A549 (cell line): ENCODE measurements at regions not wholly inside any gene's neighbourhood (a gene's known extent, or its start where the extent isn't known, plus 50 kb on each side); places are given as distances from the start of the nearest gene placed in this dataset.

Experiments
- ATAC-seq, 2 experiments: fragments of 200-7000 bp in 1 of 2; fragments of >200 bp in 1 of 2; cut with Nextera tagmentation in 1 of 2; cut with Tn5 transposase in 1 of 2; 3 replicates each; pipeline versions ENCODE4 v1.8.0 to v1.9.1; 2018 to 2020; ENCODE audit warnings: mild to moderate bottlenecking in 1 of 2, moderate library complexity in 1 of 2
- CTCF ChIA-PET: fragments of 300-600 bp; sonication (Branson Sonifier 250); formaldehyde crosslinking; extraction: SDS; loops from one replicate; lab custom pipeline; 2021; ENCODE audit warnings: antibody characterized with exemption, inconsistent platforms; lab: Yijun Ruan, JAX
- POLR2A ChIA-PET: fragments of 350-600 bp; formaldehyde crosslinking; extraction: SDS; loops from one replicate; lab custom pipeline; 2021; ENCODE audit warnings: antibody characterized with exemption, inconsistent platforms; lab: Yijun Ruan, JAX
- DNase-seq, 2 experiments: peaks; one replicate each; pipeline versions ENCODE4 v3.0.0 to v3.0.0-alpha.2; 2011 to 2016; ENCODE audit warnings: low read depth in 1 of 2, low spot score in 1 of 2
- FAIRE-seq: peaks from 2 replicates; lab custom pipeline; 2011; peaks lifted over from hg19 to GRCh38; lab: Jason Lieb, UNC
- H3K27ac ChIP-seq, 2 experiments: fragments of >200 bp; sonication (Bioruptor Twin); formaldehyde crosslinking; 3 replicates each; pipeline ENCODE4 v1.5.1; 2016 to 2017
- H3K4me1 ChIP-seq: fragments of >200 bp; sonication (Bioruptor Twin); formaldehyde crosslinking; 3 replicates; pipeline ENCODE4 v1.6.1; 2016
- H3K4me2 ChIP-seq: fragments of >200 bp; sonication (Bioruptor Twin); formaldehyde crosslinking; 3 replicates; pipeline ENCODE4 v1.6.1; 2016
- H3K4me3 ChIP-seq: fragments of >200 bp; sonication (Bioruptor Twin); formaldehyde crosslinking; 3 replicates; pipeline ENCODE4 v1.5.1; 2016
- H3K9me3 ChIP-seq: fragments of >200 bp; sonication (Bioruptor Twin); formaldehyde crosslinking; 3 replicates; pipeline ENCODE4 v1.6.1; 2016
- BHLHE40 ChIP-seq: IDR thresholded peaks from 2 replicates; pipeline ENCODE4 v1.6.1; 2012; ENCODE audit warnings: low read depth, low read length, inconsistent platforms
- CBX8 ChIP-seq: fragments of 200-600 bp; sonication (generic); IDR thresholded peaks from 2 replicates; pipeline ENCODE4 v1.6.1; 2016
- CEBPB ChIP-seq, 2 experiments: fragments of >200 bp in 1 of 2; sonication (Bioruptor Twin) in 1 of 2; formaldehyde crosslinking in 1 of 2; IDR thresholded peaks; 2 replicates each; pipeline ENCODE4 v1.6.1; 2012 to 2016
- EHF ChIP-seq: fragments of 250-450 bp; sonication (Bioruptor Pico); IDR thresholded peaks from 2 replicates; pipeline ENCODE4 v1.5.0; 2020; ENCODE audit warnings: mild to moderate bottlenecking
- EHMT2 ChIP-seq: fragments of 200-600 bp; sonication (generic); IDR thresholded peaks from 2 replicates; pipeline ENCODE4 v1.6.1; 2016; ENCODE audit warnings: antibody characterized with exemption, low read depth, mild to moderate bottlenecking, moderate library complexity
- FOSB ChIP-seq: fragments of 250-450 bp; sonication (Bioruptor Pico); IDR thresholded peaks from 2 replicates; pipeline ENCODE4 v1.5.0; 2020; ENCODE audit warnings: mild to moderate bottlenecking, moderate library complexity
- GATA3 ChIP-seq: IDR thresholded peaks from 2 replicates; pipeline ENCODE4 v1.6.1; 2012; ENCODE audit warnings: borderline replicate concordance
- JUNB ChIP-seq: fragments of >200 bp; sonication (Bioruptor Twin); formaldehyde crosslinking; IDR thresholded peaks from 2 replicates; pipeline ENCODE4 v1.6.1; 2016
- MAFK ChIP-seq: fragments of 450-650 bp; IDR thresholded peaks from 2 replicates; pipeline ENCODE4 v1.6.1; 2014; ENCODE audit not compliant: partially characterized antibody
- MAZ ChIP-seq: fragments of 150-350 bp; IDR thresholded peaks from 2 replicates; pipeline ENCODE4 v1.6.1; 2014; ENCODE audit warnings: antibody characterized with exemption, low read depth, low read length, borderline replicate concordance
- NFE2L2 ChIP-seq: fragments of 150-350 bp; conservative IDR thresholded peaks from 2 replicates; pipeline ENCODE4 v1.6.1; 2014; ENCODE audit warnings: low read length
- NR3C1 ChIP-seq: fragments of >200 bp; sonication (Bioruptor Twin); formaldehyde crosslinking; IDR thresholded peaks from 3 replicates; pipeline ENCODE4 v1.6.1; 2017
- POLR2A ChIP-seq: IDR thresholded peaks from 2 replicates; pipeline ENCODE4 v1.6.1; 2012; ENCODE audit warnings: mild to moderate bottlenecking, low read length
- RCOR1 ChIP-seq: fragments of 150-350 bp; IDR thresholded peaks from 2 replicates; pipeline ENCODE4 v1.6.1; 2014; ENCODE audit warnings: antibody characterized with exemption, low read length, low read depth
- TFCP2L1 ChIP-seq: fragments of 250-450 bp; sonication (Bioruptor Pico); IDR thresholded peaks from 2 replicates; pipeline ENCODE4 v1.5.0; 2021; ENCODE audit warnings: mild to moderate bottlenecking
- TP53 ChIP-seq: fragments of 250-450 bp; sonication (Bioruptor Pico); IDR thresholded peaks from 2 replicates; pipeline ENCODE4 v1.5.0; 2021; ENCODE audit warnings: mild to moderate bottlenecking, moderate library complexity
- ZC3H11A ChIP-seq: fragments of 450-650 bp; IDR thresholded peaks from 2 replicates; pipeline ENCODE4 v1.6.1; 2014; ENCODE audit warnings: antibody characterized with exemption, mild to moderate bottlenecking
- ZFP36 ChIP-seq: fragments of 450-650 bp; IDR thresholded peaks from 2 replicates; pipeline ENCODE4 v1.6.1; 2014; ENCODE audit warnings: borderline replicate concordance; ENCODE audit not compliant: partially characterized antibody
- WGBS: methylation state at CpG from one replicate; pipeline ENCODE4 v1.1.6; 2017; ENCODE audit errors: missing lambda C conversion rate; 5-methylcytosine and 5-hydroxymethylcytosine counted together
- TF ChIP-seq, protein P1 (sequence below): IDR thresholded peaks from 2 replicates; pipeline ENCODE4 v1.6.1; 2012
- TF ChIP-seq, protein P2 (sequence below): fragments of >200 bp; sonication (Bioruptor Twin); formaldehyde crosslinking; IDR thresholded peaks from 3 replicates; pipeline ENCODE4 v1.6.1; 2016
- TF ChIP-seq, protein P3 (sequence below): fragments of 200-600 bp; sonication (generic); IDR thresholded peaks from 2 replicates; pipeline ENCODE4 v1.6.1; 2016; ENCODE audit warnings: antibody characterized with exemption, mild to moderate bottlenecking, moderate library complexity
- TF ChIP-seq, protein P4 (sequence below): fragments of >200 bp; sonication (Bioruptor Twin); formaldehyde crosslinking; IDR thresholded peaks from 3 replicates; pipeline ENCODE4 v1.5.1; 2016
- TF ChIP-seq, protein P5 (sequence below): fragments of 150-350 bp; IDR thresholded peaks from 2 replicates; pipeline ENCODE4 v1.6.1; 2014; ENCODE audit warnings: low read depth, mild to moderate bottlenecking, low read length

DNA sequence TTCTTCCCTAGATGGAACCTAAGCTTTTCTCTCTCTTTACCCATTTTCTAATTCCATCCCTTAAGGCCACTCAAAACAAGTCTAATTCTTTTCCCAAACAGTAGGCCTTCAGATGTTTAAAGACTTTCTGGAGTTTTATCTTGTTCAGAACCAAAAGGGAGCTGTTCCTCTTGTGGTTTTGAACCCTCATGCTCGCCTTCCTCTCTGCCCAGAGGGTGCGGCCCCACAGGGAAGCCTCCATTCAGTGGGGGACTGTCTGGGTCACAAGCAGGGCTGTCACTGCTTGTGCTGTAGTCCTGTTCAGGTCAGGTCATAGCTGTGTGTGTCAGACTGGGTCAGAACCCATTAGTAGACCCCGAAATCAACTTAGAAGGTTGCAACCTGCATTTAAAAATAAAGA, 56.5 kb downstream of the TET3 start:
- FAIRE-seq, result no peak
- 91% methylated on average over 3 of the region's 3 CpGs for WGBS
- Histone ChIP-seq H3K27ac (no peak overlapping the region), H3K4me1 (no peaks in the 10 kb centered on the region), H3K9me3 (no peaks in the 10 kb centered on the region), H3K4me3 (no peak overlapping the region), H3K4me2 (no peak overlapping the region)
- DNase-seq, result no peak
- no peak for ATAC-seq
- ChIA-PET CTCF (interaction anchor here (0.9 to 1.3 kb wide), 2 partner anchors 9 to 110 kb away, joined by 3 to 4 read pairs; no protein-coding TSS in a partner anchor), POLR2A (no interaction called here)
- TF ChIP-seq, protein P1, sequence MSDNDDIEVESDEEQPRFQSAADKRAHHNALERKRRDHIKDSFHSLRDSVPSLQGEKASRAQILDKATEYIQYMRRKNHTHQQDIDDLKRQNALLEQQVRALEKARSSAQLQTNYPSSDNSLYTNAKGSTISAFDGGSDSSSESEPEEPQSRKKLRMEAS, result no peak
- no peak for TF ChIP-seq TP53
- TF ChIP-seq TFCP2L1 (CRISPR knock-in tag), result no peak
- TF ChIP-seq JUNB, result no peak
- no peak for TF ChIP-seq ZC3H11A
- TF ChIP-seq RCOR1, result no peak
- TF ChIP-seq EHMT2, result no peak
- TF ChIP-seq MAZ, result no peak
- TF ChIP-seq FOSB, result no peak
- no peak for TF ChIP-seq GATA3
- TF ChIP-seq, protein P2, sequence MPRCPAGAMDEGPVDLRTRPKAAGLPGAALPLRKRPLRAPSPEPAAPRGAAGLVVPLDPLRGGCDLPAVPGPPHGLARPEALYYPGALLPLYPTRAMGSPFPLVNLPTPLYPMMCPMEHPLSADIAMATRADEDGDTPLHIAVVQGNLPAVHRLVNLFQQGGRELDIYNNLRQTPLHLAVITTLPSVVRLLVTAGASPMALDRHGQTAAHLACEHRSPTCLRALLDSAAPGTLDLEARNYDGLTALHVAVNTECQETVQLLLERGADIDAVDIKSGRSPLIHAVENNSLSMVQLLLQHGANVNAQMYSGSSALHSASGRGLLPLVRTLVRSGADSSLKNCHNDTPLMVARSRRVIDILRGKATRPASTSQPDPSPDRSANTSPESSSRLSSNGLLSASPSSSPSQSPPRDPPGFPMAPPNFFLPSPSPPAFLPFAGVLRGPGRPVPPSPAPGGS, result no peak
- TF ChIP-seq ZFP36, result no peak

DNA sequence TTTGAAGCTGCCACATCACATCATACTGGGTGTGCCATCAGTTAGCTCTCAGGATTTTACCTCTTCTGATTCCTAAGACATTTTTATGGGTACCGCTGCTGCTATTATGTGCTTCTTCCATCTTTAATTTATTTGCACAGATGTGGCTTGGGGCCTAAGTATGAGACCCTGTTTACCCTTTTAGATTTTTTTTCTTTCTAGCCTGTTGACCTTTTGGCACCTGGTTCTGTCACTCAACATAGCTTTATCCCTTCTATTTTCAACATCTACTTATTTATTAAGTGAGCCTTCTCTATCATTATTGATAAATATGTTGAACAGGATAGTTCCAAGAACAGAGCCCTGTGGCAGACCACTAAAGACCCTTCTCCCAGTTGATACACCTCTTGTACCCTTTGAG, 57.0 kb downstream of the TET3 start:
- FAIRE-seq (no peak), DNase-seq (no peak), ATAC-seq (no peak)
- H3K27ac ChIP-seq, result no peak overlapping the region
- no peaks in the 10 kb centered on the region for H3K4me1 ChIP-seq
- WGBS, result 92% methylated on average over 1 of the region's 1 CpG
- H3K4me2 ChIP-seq, result no peak overlapping the region
- H3K4me3 ChIP-seq, result no peak overlapping the region
- TF ChIP-seq TFCP2L1 (CRISPR knock-in tag) (no peak), POLR2A (no peak), FOSB (no peak), ZC3H11A (no peak), NFE2L2 (no peak), EHF (CRISPR knock-in tag) (no peak), CEBPB (IDR thresholded peaks at IDR 0.05) (no peak), CBX8 (no peak), MAFK (no peak), BHLHE40 (no peak), NR3C1 (no peak), RCOR1 (no peak)
- TF ChIP-seq, protein P3, sequence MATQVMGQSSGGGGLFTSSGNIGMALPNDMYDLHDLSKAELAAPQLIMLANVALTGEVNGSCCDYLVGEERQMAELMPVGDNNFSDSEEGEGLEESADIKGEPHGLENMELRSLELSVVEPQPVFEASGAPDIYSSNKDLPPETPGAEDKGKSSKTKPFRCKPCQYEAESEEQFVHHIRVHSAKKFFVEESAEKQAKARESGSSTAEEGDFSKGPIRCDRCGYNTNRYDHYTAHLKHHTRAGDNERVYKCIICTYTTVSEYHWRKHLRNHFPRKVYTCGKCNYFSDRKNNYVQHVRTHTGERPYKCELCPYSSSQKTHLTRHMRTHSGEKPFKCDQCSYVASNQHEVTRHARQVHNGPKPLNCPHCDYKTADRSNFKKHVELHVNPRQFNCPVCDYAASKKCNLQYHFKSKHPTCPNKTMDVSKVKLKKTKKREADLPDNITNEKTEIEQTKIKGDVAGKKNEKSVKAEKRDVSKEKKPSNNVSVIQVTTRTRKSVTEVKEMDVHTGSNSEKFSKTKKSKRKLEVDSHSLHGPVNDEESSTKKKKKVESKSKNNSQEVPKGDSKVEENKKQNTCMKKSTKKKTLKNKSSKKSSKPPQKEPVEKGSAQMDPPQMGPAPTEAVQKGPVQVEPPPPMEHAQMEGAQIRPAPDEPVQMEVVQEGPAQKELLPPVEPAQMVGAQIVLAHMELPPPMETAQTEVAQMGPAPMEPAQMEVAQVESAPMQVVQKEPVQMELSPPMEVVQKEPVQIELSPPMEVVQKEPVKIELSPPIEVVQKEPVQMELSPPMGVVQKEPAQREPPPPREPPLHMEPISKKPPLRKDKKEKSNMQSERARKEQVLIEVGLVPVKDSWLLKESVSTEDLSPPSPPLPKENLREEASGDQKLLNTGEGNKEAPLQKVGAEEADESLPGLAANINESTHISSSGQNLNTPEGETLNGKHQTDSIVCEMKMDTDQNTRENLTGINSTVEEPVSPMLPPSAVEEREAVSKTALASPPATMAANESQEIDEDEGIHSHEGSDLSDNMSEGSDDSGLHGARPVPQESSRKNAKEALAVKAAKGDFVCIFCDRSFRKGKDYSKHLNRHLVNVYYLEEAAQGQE, result no peak
- TF ChIP-seq, protein P4, sequence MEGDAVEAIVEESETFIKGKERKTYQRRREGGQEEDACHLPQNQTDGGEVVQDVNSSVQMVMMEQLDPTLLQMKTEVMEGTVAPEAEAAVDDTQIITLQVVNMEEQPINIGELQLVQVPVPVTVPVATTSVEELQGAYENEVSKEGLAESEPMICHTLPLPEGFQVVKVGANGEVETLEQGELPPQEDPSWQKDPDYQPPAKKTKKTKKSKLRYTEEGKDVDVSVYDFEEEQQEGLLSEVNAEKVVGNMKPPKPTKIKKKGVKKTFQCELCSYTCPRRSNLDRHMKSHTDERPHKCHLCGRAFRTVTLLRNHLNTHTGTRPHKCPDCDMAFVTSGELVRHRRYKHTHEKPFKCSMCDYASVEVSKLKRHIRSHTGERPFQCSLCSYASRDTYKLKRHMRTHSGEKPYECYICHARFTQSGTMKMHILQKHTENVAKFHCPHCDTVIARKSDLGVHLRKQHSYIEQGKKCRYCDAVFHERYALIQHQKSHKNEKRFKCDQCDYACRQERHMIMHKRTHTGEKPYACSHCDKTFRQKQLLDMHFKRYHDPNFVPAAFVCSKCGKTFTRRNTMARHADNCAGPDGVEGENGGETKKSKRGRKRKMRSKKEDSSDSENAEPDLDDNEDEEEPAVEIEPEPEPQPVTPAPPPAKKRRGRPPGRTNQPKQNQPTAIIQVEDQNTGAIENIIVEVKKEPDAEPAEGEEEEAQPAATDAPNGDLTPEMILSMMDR, result no peak
- TF ChIP-seq, protein P5, sequence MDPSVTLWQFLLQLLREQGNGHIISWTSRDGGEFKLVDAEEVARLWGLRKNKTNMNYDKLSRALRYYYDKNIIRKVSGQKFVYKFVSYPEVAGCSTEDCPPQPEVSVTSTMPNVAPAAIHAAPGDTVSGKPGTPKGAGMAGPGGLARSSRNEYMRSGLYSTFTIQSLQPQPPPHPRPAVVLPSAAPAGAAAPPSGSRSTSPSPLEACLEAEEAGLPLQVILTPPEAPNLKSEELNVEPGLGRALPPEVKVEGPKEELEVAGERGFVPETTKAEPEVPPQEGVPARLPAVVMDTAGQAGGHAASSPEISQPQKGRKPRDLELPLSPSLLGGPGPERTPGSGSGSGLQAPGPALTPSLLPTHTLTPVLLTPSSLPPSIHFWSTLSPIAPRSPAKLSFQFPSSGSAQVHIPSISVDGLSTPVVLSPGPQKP, result no peak
- CTCF ChIA-PET, result interaction anchor here (0.6 to 1.3 kb wide), 2 partner anchors 9 to 11 kb away, joined by 3 read pairs; no protein-coding TSS in a partner anchor
- POLR2A ChIA-PET, result no interaction called here
- H3K9me3 ChIP-seq, result no peaks in the 10 kb centered on the region
